ENCODE measurements at regions not wholly inside any gene's neighbourhood (a gene's known extent, or its start where the extent isn't known, plus 50 kb on each side); places are given as distances from the start of the nearest gene placed in this dataset.

GRCh38 chrX:142742581-142742980 lies 283.1 kb upstream of the SPANXN4 start:
- no peak overlapping the region for H3K4me3 ChIP-seq (replicated peaks; ENCODE audit: insufficient read depth, low read length)
- TF ChIP-seq GABPA (IDR thresholded peaks at IDR 0.05; ENCODE audit: low read depth): no peak
- no peak for TF ChIP-seq CTCF (IDR thresholded peaks at IDR 0.05; ENCODE audit: insufficient read depth, low read length)
- TF ChIP-seq SPI1 (IDR thresholded peaks at IDR 0.05; ENCODE audit: borderline replicate concordance, low read depth): no peak
- no peak for TF ChIP-seq POLR2AphosphoS5 (IDR thresholded peaks at IDR 0.05; ENCODE audit: low read depth)
- TF ChIP-seq, protein P1, sequence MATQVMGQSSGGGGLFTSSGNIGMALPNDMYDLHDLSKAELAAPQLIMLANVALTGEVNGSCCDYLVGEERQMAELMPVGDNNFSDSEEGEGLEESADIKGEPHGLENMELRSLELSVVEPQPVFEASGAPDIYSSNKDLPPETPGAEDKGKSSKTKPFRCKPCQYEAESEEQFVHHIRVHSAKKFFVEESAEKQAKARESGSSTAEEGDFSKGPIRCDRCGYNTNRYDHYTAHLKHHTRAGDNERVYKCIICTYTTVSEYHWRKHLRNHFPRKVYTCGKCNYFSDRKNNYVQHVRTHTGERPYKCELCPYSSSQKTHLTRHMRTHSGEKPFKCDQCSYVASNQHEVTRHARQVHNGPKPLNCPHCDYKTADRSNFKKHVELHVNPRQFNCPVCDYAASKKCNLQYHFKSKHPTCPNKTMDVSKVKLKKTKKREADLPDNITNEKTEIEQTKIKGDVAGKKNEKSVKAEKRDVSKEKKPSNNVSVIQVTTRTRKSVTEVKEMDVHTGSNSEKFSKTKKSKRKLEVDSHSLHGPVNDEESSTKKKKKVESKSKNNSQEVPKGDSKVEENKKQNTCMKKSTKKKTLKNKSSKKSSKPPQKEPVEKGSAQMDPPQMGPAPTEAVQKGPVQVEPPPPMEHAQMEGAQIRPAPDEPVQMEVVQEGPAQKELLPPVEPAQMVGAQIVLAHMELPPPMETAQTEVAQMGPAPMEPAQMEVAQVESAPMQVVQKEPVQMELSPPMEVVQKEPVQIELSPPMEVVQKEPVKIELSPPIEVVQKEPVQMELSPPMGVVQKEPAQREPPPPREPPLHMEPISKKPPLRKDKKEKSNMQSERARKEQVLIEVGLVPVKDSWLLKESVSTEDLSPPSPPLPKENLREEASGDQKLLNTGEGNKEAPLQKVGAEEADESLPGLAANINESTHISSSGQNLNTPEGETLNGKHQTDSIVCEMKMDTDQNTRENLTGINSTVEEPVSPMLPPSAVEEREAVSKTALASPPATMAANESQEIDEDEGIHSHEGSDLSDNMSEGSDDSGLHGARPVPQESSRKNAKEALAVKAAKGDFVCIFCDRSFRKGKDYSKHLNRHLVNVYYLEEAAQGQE (IDR thresholded peaks at IDR 0.05; ENCODE audit: insufficient replicate concordance, low read depth): no peak
- no peak overlapping the region for H3K27ac ChIP-seq (replicated peaks)
- DNase-seq (ENCODE audit: low read depth in 1 of 2, low spot score in 1 of 2): no peak
- no peaks in the 10 kb centered on the region for H3K27me3 ChIP-seq (ENCODE audit: insufficient read depth, poor library complexity, severe bottlenecking)

- Histone ChIP-seq H3K27me3 (ENCODE audit: insufficient read depth, poor library complexity, severe bottlenecking) (no peaks in the 10 kb centered on the region), H3K4me3 (replicated peaks; ENCODE audit: insufficient read depth, low read length) (no peak overlapping the region), H3K27ac (replicated peaks) (no peak overlapping the region)
- TF ChIP-seq SPI1 (IDR thresholded peaks at IDR 0.05; ENCODE audit: borderline replicate concordance, low read depth): no peak
- TF ChIP-seq, protein P1 (IDR thresholded peaks at IDR 0.05; ENCODE audit: insufficient replicate concordance, low read depth): no peak
- no peak for TF ChIP-seq GABPA (IDR thresholded peaks at IDR 0.05; ENCODE audit: low read depth)
- DNase-seq (ENCODE audit: low read depth in 1 of 2, low spot score in 1 of 2): no peak
Observed at GRCh38 chrX:142733327-142733726, 292.4 kb upstream of the SPANXN4 start.

- Histone ChIP-seq H3K27ac (replicated peaks) (no peak overlapping the region), H3K27me3 (ENCODE audit: insufficient read depth, poor library complexity, severe bottlenecking) (no peaks in the 10 kb centered on the region), H3K4me3 (replicated peaks; ENCODE audit: insufficient read depth, low read length) (no peak overlapping the region)
- TF ChIP-seq, protein P1 (IDR thresholded peaks at IDR 0.05; ENCODE audit: insufficient replicate concordance, low read depth): no peak
- DNase-seq (ENCODE audit: low read depth in 1 of 2, low spot score in 1 of 2): no peak
Observed at GRCh38 chrX:142711796-142712290, 313.9 kb upstream of the SPANXN4 start.

DNA sequence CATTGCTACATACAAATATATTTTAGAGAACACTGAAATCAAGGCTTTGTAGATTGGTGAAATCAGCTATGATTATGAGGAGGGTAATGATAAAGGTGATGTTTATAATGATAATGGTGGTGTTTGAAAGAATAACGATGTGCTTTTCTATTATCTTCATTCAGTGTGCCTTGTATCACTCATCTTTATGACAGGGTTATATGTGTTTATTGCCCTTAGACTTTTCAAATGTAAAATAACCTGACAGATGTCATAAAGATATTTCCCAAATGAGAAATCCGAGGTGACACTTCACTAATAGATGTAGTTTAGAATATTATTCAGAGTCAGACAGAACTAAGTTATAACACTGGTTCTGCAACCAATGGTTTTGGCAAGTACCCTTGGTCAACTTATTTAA lies 323.0 kb upstream of the SPANXN4 start:
- no peak for DNase-seq (ENCODE audit: low read depth in 1 of 2, low spot score in 1 of 2)
- Histone ChIP-seq H3K27ac (replicated peaks) (no peak overlapping the region), H3K27me3 (ENCODE audit: insufficient read depth, poor library complexity, severe bottlenecking) (no peaks in the 10 kb centered on the region), H3K4me3 (replicated peaks; ENCODE audit: insufficient read depth, low read length) (no peak overlapping the region)
- no peak for TF ChIP-seq GABPA (IDR thresholded peaks at IDR 0.05; ENCODE audit: low read depth)

DNA sequence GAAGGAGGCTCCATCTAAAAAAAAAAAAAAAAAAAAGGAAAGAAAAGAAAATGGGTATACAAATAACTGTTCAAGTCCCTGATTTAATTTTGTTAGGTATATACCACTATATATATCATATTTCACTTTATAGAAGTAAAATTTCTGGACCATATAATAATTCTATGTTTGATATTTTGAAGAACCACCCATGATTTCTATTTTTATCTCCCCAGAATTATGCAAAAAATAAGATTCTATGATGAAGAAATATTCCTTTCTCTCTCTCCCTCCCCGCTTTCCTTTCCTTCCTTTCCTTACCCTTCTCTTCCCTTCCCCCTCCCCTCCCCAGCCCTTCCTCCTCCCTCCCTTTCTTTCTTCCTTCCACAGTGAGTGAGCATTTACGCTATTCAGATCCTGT lies 337.5 kb upstream of the SPANXN4 start:
- no peak overlapping the region for H3K27ac ChIP-seq (replicated peaks)
- no peaks in the 10 kb centered on the region for H3K27me3 ChIP-seq (ENCODE audit: insufficient read depth, poor library complexity, severe bottlenecking)
- no peak for DNase-seq (ENCODE audit: low read depth in 1 of 2, low spot score in 1 of 2)
- H3K4me3 ChIP-seq (replicated peaks; ENCODE audit: insufficient read depth, low read length): no peak overlapping the region
- no peak for TF ChIP-seq CTCF (IDR thresholded peaks at IDR 0.05; ENCODE audit: insufficient read depth, low read length)
- no peak for TF ChIP-seq GABPA (IDR thresholded peaks at IDR 0.05; ENCODE audit: low read depth)

Measured in HL-60 (cell line).